GM12878 (cell line): ENCODE measurements at regions not wholly inside any gene's neighbourhood (a gene's known extent, or its start where the extent isn't known, plus 50 kb on each side); places are given as distances from the start of the nearest gene placed in this dataset.

Experiments
- ATAC-seq: fragments of 200-7000 bp; cut with Tn5 transposase; 3 replicates; pipeline ENCODE4 v1.9.1; 2020; ENCODE audit warnings: mild to moderate bottlenecking, moderate library complexity
- BruUV-seq: library from RNA; stranded (reverse); fragments of 400-500 nt; replicated peaks from 2 replicates; lab custom pipeline; 2021; lab: Mats Ljungman, UMichigan
- CTCF ChIA-PET: fragments of 300-600 bp; sonication (Branson Sonifier 250); formaldehyde crosslinking; extraction: SDS; loops from one replicate; lab custom pipeline; 2021; ENCODE audit warnings: inconsistent platforms; lab: Yijun Ruan, JAX
- POLR2A ChIA-PET: fragments of 350-600 bp; formaldehyde crosslinking; extraction: SDS; loops from one replicate; lab custom pipeline; 2021; ENCODE audit warnings: inconsistent platforms; lab: Charles Lee
- RAD21 ChIA-PET: fragments of 300-600 bp; sonication (Branson Sonifier 250); formaldehyde crosslinking; loops from one replicate; lab custom pipeline; 2023; ENCODE audit warnings: antibody characterized with exemption; ENCODE audit not compliant: unreplicated experiment; lab: Charles Lee
- SMC1A ChIA-PET: fragments of 300-600 bp; sonication (Branson Sonifier 250); formaldehyde crosslinking; loops from one replicate; lab custom pipeline; 2023; ENCODE audit not compliant: unreplicated experiment, uncharacterized antibody; lab: Charles Lee
- DNase-seq: peaks from one replicate; pipeline ENCODE4 v3.0.0-alpha.2; 2011; ENCODE audit warnings: low read depth, low spot score
- FAIRE-seq: peaks from 3 replicates; lab custom pipeline; 2011; peaks lifted over from hg19 to GRCh38; lab: Jason Lieb, UNC
- H2AFZ ChIP-seq: 2 replicates; pipeline ENCODE4 v1.6.0; 2011; ENCODE audit warnings: low read depth, low read length, control low read depth; ENCODE audit not compliant: control insufficient read depth
- H3K27ac ChIP-seq: 2 replicates; pipeline ENCODE4 v1.5.1; 2011; ENCODE audit warnings: control low read depth; ENCODE audit not compliant: control insufficient read depth, insufficient read depth
- H3K27me3 ChIP-seq, 2 experiments: replicated peaks in 1 of 2; 2 replicates each; pipeline versions ENCODE4 v1.6.0 to v1.6.1; 2011; ENCODE audit warnings: low read length in 1 of 2; ENCODE audit not compliant: control insufficient read depth in 2 of 2, insufficient read depth in 2 of 2
- H3K36me3 ChIP-seq, 2 experiments: 2 replicates each; pipeline ENCODE4 v1.5.1; 2011; ENCODE audit warnings: low read length in 1 of 2; ENCODE audit not compliant: control insufficient read depth in 2 of 2, insufficient read depth in 2 of 2
- H3K4me1 ChIP-seq: 2 replicates; pipeline ENCODE4 v1.6.1; 2011; ENCODE audit warnings: mild to moderate bottlenecking, low read length, moderate library complexity, mixed read lengths; ENCODE audit not compliant: control insufficient read depth, insufficient read depth
- H3K4me2 ChIP-seq: 2 replicates; pipeline ENCODE4 v1.6.0; 2011; ENCODE audit warnings: control low read depth; ENCODE audit not compliant: control insufficient read depth, insufficient read depth
- H3K4me3 ChIP-seq: fragments of 200-600 bp; sonication (generic); 2 replicates; pipeline ENCODE4 v1.5.1; 2016
- H3K79me2 ChIP-seq: 2 replicates; pipeline ENCODE4 v1.6.0; 2011; ENCODE audit warnings: low read length; ENCODE audit not compliant: control insufficient read depth, insufficient read depth
- H3K9ac ChIP-seq: 2 replicates; pipeline ENCODE4 v1.8.0; 2011; ENCODE audit warnings: low read length, control low read depth, mixed read lengths; ENCODE audit not compliant: control insufficient read depth, insufficient read depth
- H3K9me3 ChIP-seq: replicated peaks from 3 replicates; pipeline ENCODE4 v1.5.1; 2011; ENCODE audit warnings: mild to moderate bottlenecking, low read length; ENCODE audit not compliant: control insufficient read depth, insufficient read depth
- H4K20me1 ChIP-seq: 2 replicates; pipeline ENCODE4 v1.6.0; 2011; ENCODE audit not compliant: control insufficient read depth, insufficient read depth
- ATF2 ChIP-seq: IDR thresholded peaks from 2 replicates; pipeline ENCODE4 v1.6.1; 2012; ENCODE audit warnings: low read length, inconsistent platforms
- ATF7 ChIP-seq: fragments of 450-650 bp; IDR thresholded peaks from 2 replicates; pipeline ENCODE4 v1.6.1; 2016; ENCODE audit warnings: low read depth, mild to moderate bottlenecking
- BCL3 ChIP-seq: IDR thresholded peaks from 2 replicates; pipeline ENCODE4 v1.6.1; 2011; ENCODE audit warnings: borderline replicate concordance, low read depth, mild to moderate bottlenecking, moderate library complexity, low read length; ENCODE audit not compliant: insufficient read depth, poor library complexity, severe bottlenecking
- BCLAF1 ChIP-seq: fragments of 450-650 bp; IDR thresholded peaks from 2 replicates; pipeline ENCODE4 v1.6.1; 2017; ENCODE audit warnings: antibody characterized with exemption, mild to moderate bottlenecking, moderate library complexity
- FOXM1 ChIP-seq: IDR thresholded peaks from 2 replicates; pipeline ENCODE4 v1.6.1; 2012; ENCODE audit warnings: low read depth, mild to moderate bottlenecking, inconsistent platforms, low read length, moderate library complexity
- NRF1 ChIP-seq: conservative IDR thresholded peaks from 2 replicates; pipeline ENCODE4 v1.6.1; 2011; ENCODE audit warnings: mild to moderate bottlenecking, low read depth, low read length, improper control_type of control experiment
- PKNOX1 ChIP-seq: fragments of 450-650 bp; IDR thresholded peaks from 2 replicates; pipeline ENCODE4 v1.6.1; 2016; ENCODE audit warnings: mild to moderate bottlenecking
- RAD51 ChIP-seq: fragments of 450-650 bp; IDR thresholded peaks from 2 replicates; pipeline ENCODE4 v1.6.1; 2016; ENCODE audit warnings: moderate library complexity, mild to moderate bottlenecking, inconsistent platforms
- SUZ12 ChIP-seq: fragments of 200-600 bp; sonication (generic); IDR thresholded peaks from one replicate; pipeline ENCODE4 v1.6.1; 2018; ENCODE audit warnings: antibody characterized with exemption, mild to moderate bottlenecking; ENCODE audit not compliant: unreplicated experiment
- WGBS: methylation state at CpG from one replicate; pipeline ENCODE4 v1.1.6; 2016; ENCODE audit warnings: low lambda C conversion rate; ENCODE audit not compliant: insufficient replicate concordance, insufficient coverage; ENCODE audit errors: missing lambda C conversion rate; 5-methylcytosine and 5-hydroxymethylcytosine counted together
- in situ Hi-C: fragments of 300-500 bp; cut with MboI; formaldehyde crosslinking; loops from 9 replicates; pipeline ENCODE4 v1.14.3; 2018; ENCODE audit warnings: mixed read lengths
- intact Hi-C: fragments of 100-400 bp; cut with micrococcal nuclease; formaldehyde crosslinking; loops from one replicate; pipeline ENCODE4 v1.14.2; 2022; ENCODE audit not compliant: unreplicated experiment

- Histone ChIP-seq H3K9me3 (no peaks in the 10 kb centered on the region), H2AFZ (no peak overlapping the region), H3K36me3 (no peaks in the 10 kb centered on the region), H3K4me2 (no peak overlapping the region), H3K27me3 (no peaks in the 10 kb centered on the region), H3K4me3 (no peak overlapping the region), H3K27ac (no peak overlapping the region), H4K20me1 (no peaks in the 10 kb centered on the region), H3K4me1 (no peaks in the 10 kb centered on the region), H3K79me2 (no peaks in the 10 kb centered on the region), H3K9ac (no peak overlapping the region)
- no peak for DNase-seq
- ChIA-PET SMC1A (no interaction called here), CTCF (interaction anchor here (0.6 kb wide), 1 partner anchor 961 kb away, joined by 3 read pairs; no protein-coding TSS in a partner anchor), RAD21 (no interaction called here), POLR2A (no interaction called here)
- intact Hi-C loops, result no loop called here
- ATAC-seq, result no peak
- in situ Hi-C loops, result loop anchor here (25.0 kb wide), 1 partner anchor 1101 kb away; no protein-coding TSS in a partner anchor
- TF ChIP-seq SUZ12 (no peak), RAD51 (no peak), PKNOX1 (no peak)
- 31% methylated on average over 3 of the region's 3 CpGs for WGBS
- no peak for FAIRE-seq
- no TSS peak for BruUV-seq
Measured at GRCh38 chr18:60563082-60563481, 190.5 kb upstream of the MC4R start.

GRCh38 chr18:60568220-60568619, 195.6 kb upstream of the MC4R start:
- DNase-seq, result no peak
- ATAC-seq, result no peak
- 7% methylated on average over 3 of the region's 3 CpGs for WGBS
- H3K9me3 ChIP-seq, result no peaks in the 10 kb centered on the region
- H3K27me3 ChIP-seq, result no peaks in the 10 kb centered on the region
- ChIA-PET SMC1A (no interaction called here), POLR2A (no interaction called here), RAD21 (no interaction called here), CTCF (no interaction called here)
- H3K4me1 ChIP-seq, result no peaks in the 10 kb centered on the region
- no peak overlapping the region for H3K4me2 ChIP-seq
- no peak overlapping the region for H3K27ac ChIP-seq
- H3K9ac ChIP-seq, result no peak overlapping the region
- intact Hi-C loops, result no loop called here
- BruUV-seq, result no TSS peak
- H2AFZ ChIP-seq, result no peak overlapping the region
- no peaks in the 10 kb centered on the region for H3K79me2 ChIP-seq
- H3K4me3 ChIP-seq, result no peak overlapping the region
- TF ChIP-seq BCL3, result no peak
- no peak for TF ChIP-seq FOXM1
- no peak for TF ChIP-seq BCLAF1
- no peak for TF ChIP-seq ATF2
- TF ChIP-seq NRF1, result no peak
- TF ChIP-seq ATF7, result no peak
- TF ChIP-seq, all 136 proteins: peak for 0
- FAIRE-seq, result no peak
- Histone ChIP-seq H4K20me1 (no peaks in the 10 kb centered on the region), H3K36me3 (no peaks in the 10 kb centered on the region)
- in situ Hi-C loops, result loop anchor here (25.0 kb wide), 1 partner anchor 1106 kb away; no protein-coding TSS in a partner anchor
